Astrocyte (in vitro differentiated cells and primary cell): ENCODE measurements at regions not wholly inside any gene's neighbourhood (a gene's known extent, or its start where the extent isn't known, plus 50 kb on each side); places are given as distances from the start of the nearest gene placed in this dataset.

Experiments used
- CTCF ChIP-seq: IDR thresholded peaks from 2 replicates; pipeline ENCODE4 v1.5.1; 2011; ENCODE audit warnings: low read depth, mild to moderate bottlenecking, inconsistent platforms, low read length, moderate library complexity; ENCODE audit not compliant: insufficient read depth
- EZH2 ChIP-seq: IDR thresholded peaks from 2 replicates; pipeline ENCODE4 v1.6.1; 2012; ENCODE audit warnings: mild to moderate bottlenecking, low read length, inconsistent platforms; ENCODE audit not compliant: insufficient read depth

GRCh38 chr7:81859433-81859832, 89.6 kb upstream of the HGF start:
- TF ChIP-seq CTCF (no peak), EZH2 (no peak)
